Astrocyte of the cerebellum (primary cell): ENCODE measurements at regions not wholly inside any gene's neighbourhood (a gene's known extent, or its start where the extent isn't known, plus 50 kb on each side); places are given as distances from the start of the nearest gene placed in this dataset.

Experiments
- DNase-seq: peaks from one replicate; pipeline ENCODE4 v3.0.0-alpha.2; 2011; ENCODE audit warnings: low read depth
- H3K4me3 ChIP-seq: 2 replicates; pipeline ENCODE4 v1.5.1; 2011; ENCODE audit warnings: mild to moderate bottlenecking, low read depth, low read length, moderate library complexity
- CTCF ChIP-seq: IDR thresholded peaks from 2 replicates; pipeline ENCODE4 v1.5.1; 2012; ENCODE audit warnings: low read length, low read depth, moderate library complexity, mild to moderate bottlenecking; ENCODE audit errors: missing control alignments
- in situ Hi-C: cut with HindIII; loops from 2 replicates; pipeline ENCODE4 v1.10.0; 2017; ENCODE audit warnings: low sequenced_read_pairs

GRCh38 chrX:121208563-121208962, 161.2 kb downstream of the GLUD2 start:
- TF ChIP-seq CTCF, result no peak
- DNase-seq, result no peak
- no peak overlapping the region for H3K4me3 ChIP-seq
- in situ Hi-C loops, result no loop called here

- in situ Hi-C loops, result no loop called here
- H3K4me3 ChIP-seq, result no peak overlapping the region
- no peak for TF ChIP-seq CTCF
- no peak for DNase-seq
Observed at GRCh38 chrX:121216641-121217374, 169.4 kb downstream of the GLUD2 start.

- in situ Hi-C loops, result no loop called here
- no peak overlapping the region for H3K4me3 ChIP-seq
- no peak for DNase-seq
- TF ChIP-seq CTCF, result no peak
Observed at GRCh38 chrX:121221322-121221977, 174.0 kb downstream of the GLUD2 start.

- in situ Hi-C loops, result no loop called here
Observed at GRCh38 chrX:121227888-121228287, 180.5 kb downstream of the GLUD2 start.

GRCh38 chrX:121231566-121232358, 184.4 kb downstream of the GLUD2 start:
- in situ Hi-C loops, result no loop called here
- H3K4me3 ChIP-seq, result no peak overlapping the region
- TF ChIP-seq CTCF, result no peak
- no peak for DNase-seq

More at GRCh38 chrX:121227888-121228287, 180.5 kb downstream of the GLUD2 start:
- DNase-seq, result no peak
- no peak for TF ChIP-seq CTCF
- no peak overlapping the region for H3K4me3 ChIP-seq

- DNase-seq, result no peak
- TF ChIP-seq CTCF, result no peak
- H3K4me3 ChIP-seq, result no peak overlapping the region
- in situ Hi-C loops, result no loop called here
Observed at GRCh38 chrX:121236040-121236439, 188.6 kb downstream of the GLUD2 start.
